ENCODE measurements at regions not wholly inside any gene's neighbourhood (a gene's known extent, or its start where the extent isn't known, plus 50 kb on each side); places are given as distances from the start of the nearest gene placed in this dataset.
A peak's percentile ranks its signal among the peaks of the same experiment; 100 is the strongest.
"Not testable (repeated sequence)": the region's sequence is repeated elsewhere in the genome, so short reads cannot be mapped to it uniquely, and the experiment has no call there.

- DNase-seq (ENCODE audit: low spot score) = no peak
Measured at GRCh38 chr15:30030345-30030744, 52.4 kb upstream of the GOLGA8J start.

DNA sequence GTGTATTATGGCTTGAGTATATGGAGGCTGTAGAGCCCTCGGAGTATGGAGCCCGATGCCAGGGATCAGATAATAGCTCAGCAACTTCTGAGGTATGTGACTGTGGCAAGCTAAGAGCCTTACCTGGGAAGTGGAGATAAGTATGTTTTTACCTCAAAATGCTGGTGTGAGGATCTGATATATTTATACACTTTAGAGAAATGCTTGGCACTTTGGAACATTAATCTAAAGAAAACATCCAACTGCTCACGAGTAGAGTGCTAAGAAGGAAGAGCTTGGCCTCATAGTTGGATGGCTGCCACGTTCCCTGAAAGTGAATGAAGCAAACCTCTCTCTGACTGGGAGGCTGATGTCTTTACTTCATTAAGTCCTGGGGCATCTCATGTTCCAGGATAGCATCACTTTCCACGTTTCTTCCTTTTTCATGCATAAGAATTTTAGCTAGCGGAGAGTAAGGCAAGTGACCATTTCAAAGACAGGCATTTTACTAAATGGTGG lies 58.9 kb upstream of the GOLGA8J start:
- no peak for DNase-seq (ENCODE audit: low spot score)

GRCh38 chr15:30010746-30011145 lies 72.0 kb upstream of the GOLGA8J start:
- DNase-seq (ENCODE audit: low spot score) = no peak

- DNase-seq (ENCODE audit: low spot score) = no peak
Measured at GRCh38 chr15:30008156-30008555, 74.6 kb upstream of the GOLGA8J start.

- DNase-seq (ENCODE audit: low spot score) = no peak
Measured at GRCh38 chr15:30001602-30002001, 81.2 kb upstream of the GOLGA8J start.

DNA sequence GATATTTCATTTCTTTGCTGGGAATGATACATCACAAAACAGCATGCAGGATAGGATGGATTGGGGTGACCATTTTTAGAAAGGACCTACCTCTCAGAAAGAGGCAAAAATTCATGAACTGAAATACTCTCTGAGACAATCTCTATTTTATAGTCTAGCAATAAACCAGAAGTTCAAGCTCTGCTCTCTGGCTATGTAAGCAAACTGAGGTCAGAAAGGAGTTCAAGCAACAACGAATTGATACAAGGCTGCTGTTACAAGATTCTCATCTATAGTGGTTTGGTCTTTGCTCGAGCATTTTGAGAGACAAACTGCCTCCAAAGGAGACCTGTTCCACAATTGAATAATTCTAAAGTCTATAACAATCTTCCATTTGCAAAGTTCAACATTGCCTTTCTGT lies 84.7 kb upstream of the GOLGA8J start:
- no peak for DNase-seq (ENCODE audit: low spot score)

DNA sequence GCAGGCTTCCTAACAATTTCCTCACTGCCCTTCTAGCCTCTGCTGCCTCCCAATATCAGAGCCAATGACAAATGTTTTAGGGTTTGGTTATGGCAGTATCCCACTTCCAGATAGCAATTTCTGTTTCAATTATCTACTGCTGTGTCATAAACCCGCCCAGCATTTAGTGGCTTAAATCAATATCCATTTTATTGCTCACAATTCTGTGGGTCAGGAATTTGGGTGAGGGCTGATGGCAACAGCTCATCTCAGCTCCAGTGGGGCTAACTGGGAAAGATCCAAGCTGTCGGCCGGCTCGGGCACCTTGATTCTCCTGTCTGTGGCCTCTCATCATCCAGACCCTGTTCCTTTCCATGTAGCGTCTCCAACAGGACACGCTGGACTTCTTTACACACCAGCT lies 85.3 kb upstream of the GOLGA8J start:
- no peak for DNase-seq (ENCODE audit: low spot score)

DNA sequence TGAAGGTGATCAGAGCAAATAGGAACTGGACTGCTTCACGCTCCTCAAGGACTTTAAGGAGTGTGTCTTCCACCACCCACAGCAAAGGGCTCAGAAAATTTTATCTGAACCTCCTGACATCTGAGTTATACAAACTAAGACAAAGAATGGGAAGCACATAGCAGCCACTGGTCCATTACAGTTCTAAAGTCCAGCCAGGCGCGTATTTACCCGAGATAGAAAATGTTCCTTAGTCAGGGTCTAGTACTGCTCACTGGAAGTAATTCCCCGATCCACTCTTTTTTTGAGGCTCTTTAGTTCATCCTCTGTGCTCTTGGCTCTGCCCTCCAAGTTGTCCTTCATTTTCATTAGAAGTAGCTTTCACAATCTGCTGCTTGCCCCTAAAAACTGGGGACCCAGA lies 88.5 kb upstream of the GOLGA8J start:
- no peak for DNase-seq (ENCODE audit: low spot score)

DNA sequence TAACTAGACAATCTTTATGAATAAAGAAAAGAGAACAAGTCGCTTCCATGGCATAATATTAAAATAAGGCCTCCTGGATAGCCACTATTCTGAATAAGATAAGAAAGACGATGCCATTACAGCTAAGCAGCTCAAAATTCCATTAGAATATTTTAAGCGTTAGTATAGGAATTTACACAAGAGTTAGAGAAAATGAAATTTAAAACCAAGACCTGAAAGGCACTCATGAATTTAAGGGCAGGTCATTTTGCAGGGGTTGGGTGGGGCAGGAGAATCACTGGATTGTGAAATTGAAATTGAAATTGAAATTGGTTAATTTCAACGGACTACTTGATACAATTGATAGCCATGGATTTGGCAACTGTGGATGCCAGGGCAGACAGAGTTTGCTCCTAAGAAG lies 91.8 kb upstream of the GOLGA8J start:
- no peak for DNase-seq (ENCODE audit: low spot score)

- DNase-seq (ENCODE audit: low spot score) = no peak
Measured at GRCh38 chr15:29990035-29990434, 92.7 kb upstream of the GOLGA8J start.

GRCh38 chr15:29988701-29989100 lies 94.1 kb upstream of the GOLGA8J start:
- DNase-seq (ENCODE audit: low spot score) = no peak

- no peak for DNase-seq (ENCODE audit: low spot score)
Measured at GRCh38 chr15:29986946-29987345, 95.8 kb upstream of the GOLGA8J start.

- no peak for DNase-seq (ENCODE audit: low spot score)
Measured at GRCh38 chr15:29978411-29979382, 104.1 kb upstream of the GOLGA8J start.

GRCh38 chr15:29974056-29974455 lies 108.7 kb upstream of the GOLGA8J start:
- not testable (repeated sequence) for DNase-seq (ENCODE audit: low spot score)

GRCh38 chr15:29972051-29972450 lies 110.7 kb upstream of the GOLGA8J start:
- DNase-seq (ENCODE audit: low spot score) = no peak

DNA sequence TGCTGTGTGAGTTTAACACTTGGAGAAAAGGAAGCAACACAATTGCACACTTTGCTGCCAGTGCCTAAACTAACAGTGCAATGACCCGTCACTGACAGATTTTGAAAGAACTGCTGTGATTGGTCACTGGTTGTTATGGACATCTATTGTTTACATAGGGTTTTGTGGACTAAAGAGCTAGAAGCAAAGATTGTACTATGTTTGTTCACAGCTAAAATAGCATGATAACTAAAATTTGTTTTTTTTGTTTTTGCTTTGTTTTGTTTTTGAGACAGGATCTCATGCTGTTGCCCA lies 112.4 kb upstream of the GOLGA8J start:
- DNase-seq (ENCODE audit: low spot score) = no peak

DNA sequence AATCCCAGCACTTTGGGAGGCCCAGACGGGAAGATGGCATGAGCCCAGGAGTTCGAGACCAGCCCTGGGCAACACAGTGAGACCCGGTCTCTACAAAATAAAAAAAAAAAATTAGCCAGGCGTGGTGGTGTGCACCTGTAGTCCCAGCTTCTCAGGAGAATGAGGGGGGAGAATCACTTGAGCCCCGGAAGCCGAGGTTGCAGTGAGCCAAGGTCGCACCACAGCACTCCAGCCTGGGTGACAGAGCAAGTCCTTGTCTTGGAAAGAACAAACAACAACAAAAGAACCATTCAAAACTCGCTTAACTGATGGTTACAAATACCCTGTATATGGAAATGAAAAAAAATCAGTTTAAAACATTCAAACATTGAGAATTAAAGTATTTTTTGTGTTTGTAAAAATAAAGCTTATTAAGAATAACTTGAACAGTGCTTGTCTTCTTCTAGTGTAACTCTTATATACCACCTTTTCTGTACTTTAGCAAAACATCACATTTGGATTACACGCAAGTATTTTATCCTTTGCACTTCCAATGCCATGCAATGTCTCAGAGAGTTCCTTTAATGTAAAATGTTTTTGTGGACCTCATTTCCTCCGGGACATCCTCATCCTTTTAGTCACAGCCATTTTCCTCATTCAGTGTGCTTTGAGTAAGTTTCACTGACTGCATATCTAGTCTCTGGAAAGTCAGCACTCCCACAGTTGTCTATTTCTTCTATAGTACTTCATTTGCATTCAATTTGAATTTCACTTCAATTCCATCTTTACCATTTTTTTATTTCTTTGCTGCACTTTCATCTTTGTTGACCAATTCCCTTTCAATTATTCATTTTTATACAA lies 113.0 kb upstream of the GOLGA8J start:
- no peak for DNase-seq (ENCODE audit: low spot score)

DNA sequence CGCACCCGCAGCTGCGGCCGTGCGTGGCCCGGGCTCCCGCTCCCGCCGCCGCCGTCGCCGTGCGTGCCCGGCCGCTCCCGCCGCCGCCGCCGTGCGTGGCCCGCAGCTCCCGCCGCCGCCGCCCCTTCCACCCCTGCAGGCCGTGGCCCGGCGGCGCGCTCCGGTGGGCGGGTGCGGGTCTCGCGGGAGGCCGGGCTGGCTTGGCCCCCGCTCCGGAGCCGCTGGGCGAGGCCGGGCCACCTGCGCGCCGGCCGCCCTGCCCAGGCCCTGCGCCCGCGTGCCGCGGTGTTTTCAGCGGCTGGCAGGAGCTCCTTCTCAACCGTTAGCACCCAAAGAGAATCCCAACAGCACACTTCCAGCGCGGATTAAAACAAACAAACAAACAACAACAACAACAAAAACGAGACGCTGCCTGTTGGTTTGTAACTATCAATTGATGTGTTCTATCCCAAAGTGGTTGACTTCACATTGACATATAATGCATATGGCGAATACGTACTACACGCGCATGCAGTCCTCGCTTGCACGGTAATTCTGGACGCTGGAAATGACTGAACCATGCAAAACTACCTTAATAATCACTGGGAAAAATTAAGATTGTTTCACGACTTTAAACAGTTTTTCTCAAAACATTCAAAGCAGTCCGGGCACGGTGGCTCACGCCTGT lies 113.7 kb upstream of the GOLGA8J start:
- peak; percentile 46 for DNase-seq (ENCODE audit: low spot score)

GRCh38 chr15:29968099-29968894 lies 114.5 kb upstream of the GOLGA8J start:
- peak; percentile 62 for DNase-seq (ENCODE audit: low spot score)

GRCh38 chr15:29962407-29962806 lies 120.3 kb upstream of the GOLGA8J start:
- no peak for DNase-seq (ENCODE audit: low spot score)

- DNase-seq (ENCODE audit: low spot score) = no peak
Measured at GRCh38 chr15:29959384-29960137, 123.2 kb upstream of the GOLGA8J start.
